Adipocyte (in vitro differentiated cells): ENCODE measurements at regions not wholly inside any gene's neighbourhood (a gene's known extent, or its start where the extent isn't known, plus 50 kb on each side); places are given as distances from the start of the nearest gene placed in this dataset.
A peak's percentile ranks its signal among the peaks of the same experiment; 100 is the strongest.

Experiments
- DNase-seq: peaks from one replicate; pipeline ENCODE4 v3.0.0-alpha.2; 2015; ENCODE audit warnings: low read depth
- H3K27me3 ChIP-seq: replicated peaks from 2 replicates; pipeline ENCODE4 v1.7.0; 2013; ENCODE audit warnings: mild to moderate bottlenecking, low read length, moderate library complexity; ENCODE audit not compliant: control insufficient read depth, insufficient read depth
- H3K36me3 ChIP-seq: 2 replicates; pipeline ENCODE4 v1.7.0; 2013; ENCODE audit warnings: low read length, mild to moderate bottlenecking, moderate library complexity; ENCODE audit not compliant: control insufficient read depth, insufficient read depth, severe bottlenecking
- H3K4me1 ChIP-seq: 2 replicates; pipeline ENCODE4 v1.7.0; 2013; ENCODE audit warnings: mild to moderate bottlenecking, low read length, moderate library complexity; ENCODE audit not compliant: control insufficient read depth, insufficient read depth
- H3K4me3 ChIP-seq: 2 replicates; pipeline ENCODE4 v1.7.0; 2013; ENCODE audit warnings: mild to moderate bottlenecking, low read length, moderate library complexity
- H3K9ac ChIP-seq: 2 replicates; pipeline ENCODE4 v1.7.0; 2013; ENCODE audit warnings: mild to moderate bottlenecking, low read length, moderate library complexity
- H3K9me3 ChIP-seq: 2 replicates; pipeline ENCODE4 v1.7.0; 2013; ENCODE audit warnings: mild to moderate bottlenecking, low read length, moderate library complexity; ENCODE audit not compliant: control insufficient read depth

- H3K27me3 ChIP-seq = peaks cover 4% of the 10 kb centered on the region
- DNase-seq = no peak
- H3K4me3 ChIP-seq = no peak overlapping the region
- peaks cover 3% of the 10 kb centered on the region for H3K4me1 ChIP-seq
- H3K36me3 ChIP-seq = no peaks in the 10 kb centered on the region
- H3K9ac ChIP-seq = no peak overlapping the region
- no peaks in the 10 kb centered on the region for H3K9me3 ChIP-seq
Measured at GRCh38 chr10:111267673-111268072, 190.8 kb downstream of the ADRA2A start.

DNA sequence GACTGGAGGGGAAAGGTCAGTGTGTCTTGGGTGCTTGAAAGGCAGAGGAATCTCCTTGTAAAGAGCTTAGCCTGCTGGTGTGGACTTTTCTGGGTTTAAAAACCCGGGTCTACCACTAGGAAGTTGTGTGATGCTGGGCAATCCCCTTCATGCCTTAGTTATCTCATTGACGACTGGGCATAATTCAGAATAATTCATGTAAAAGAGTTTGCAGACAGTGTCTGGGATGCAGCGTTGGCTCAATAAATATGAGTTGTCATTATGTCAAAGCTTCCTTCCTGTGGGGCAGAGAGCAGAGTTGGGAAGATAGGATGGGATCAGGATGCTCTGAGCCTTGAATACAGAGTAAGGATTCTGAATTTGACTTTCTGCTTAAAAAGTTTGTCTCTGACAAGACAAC lies 196.4 kb downstream of the ADRA2A start:
- DNase-seq = no peak
- H3K9me3 ChIP-seq = no peaks in the 10 kb centered on the region
- H3K9ac ChIP-seq = no peak overlapping the region
- H3K27me3 ChIP-seq = no peaks in the 10 kb centered on the region
- no peaks in the 10 kb centered on the region for H3K36me3 ChIP-seq
- H3K4me1 ChIP-seq = peaks cover 6% of the 10 kb centered on the region
- no peak overlapping the region for H3K4me3 ChIP-seq

DNA sequence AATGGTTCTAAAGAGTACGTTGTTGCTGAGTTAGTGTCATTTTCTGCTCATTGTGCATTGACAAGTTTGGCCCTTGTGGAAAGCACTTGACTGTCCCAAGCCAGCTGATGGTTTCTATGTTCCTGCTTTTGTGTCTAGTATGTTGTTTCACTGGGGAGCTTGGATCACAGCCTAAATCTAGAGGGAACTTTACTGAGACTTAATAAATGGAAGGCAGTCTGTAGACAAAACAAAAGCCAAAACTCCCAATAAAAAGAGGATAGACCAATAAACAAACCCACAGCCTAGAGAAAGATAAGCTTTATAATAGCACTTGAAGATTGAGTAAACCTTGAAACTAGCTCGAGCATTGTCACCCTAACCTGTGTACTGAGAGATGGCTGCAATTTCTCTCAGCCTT lies 196.8 kb downstream of the ADRA2A start:
- Histone ChIP-seq H3K4me1 (peaks cover 6% of the 10 kb centered on the region), H3K4me3 (no peak overlapping the region), H3K9me3 (no peaks in the 10 kb centered on the region), H3K36me3 (no peaks in the 10 kb centered on the region), H3K9ac (no peak overlapping the region), H3K27me3 (no peaks in the 10 kb centered on the region)
- no peak for DNase-seq

- no peak overlapping the region for H3K9ac ChIP-seq
- H3K4me1 ChIP-seq = peaks cover 6% of the 10 kb centered on the region
- H3K27me3 ChIP-seq = no peaks in the 10 kb centered on the region
- no peak overlapping the region for H3K4me3 ChIP-seq
- no peak for DNase-seq
- no peaks in the 10 kb centered on the region for H3K9me3 ChIP-seq
- no peaks in the 10 kb centered on the region for H3K36me3 ChIP-seq
Measured at GRCh38 chr10:111275091-111275490, 198.3 kb downstream of the ADRA2A start.

- no peaks in the 10 kb centered on the region for H3K36me3 ChIP-seq
Measured at GRCh38 chr10:111277661-111278060, 200.8 kb downstream of the ADRA2A start.

DNA sequence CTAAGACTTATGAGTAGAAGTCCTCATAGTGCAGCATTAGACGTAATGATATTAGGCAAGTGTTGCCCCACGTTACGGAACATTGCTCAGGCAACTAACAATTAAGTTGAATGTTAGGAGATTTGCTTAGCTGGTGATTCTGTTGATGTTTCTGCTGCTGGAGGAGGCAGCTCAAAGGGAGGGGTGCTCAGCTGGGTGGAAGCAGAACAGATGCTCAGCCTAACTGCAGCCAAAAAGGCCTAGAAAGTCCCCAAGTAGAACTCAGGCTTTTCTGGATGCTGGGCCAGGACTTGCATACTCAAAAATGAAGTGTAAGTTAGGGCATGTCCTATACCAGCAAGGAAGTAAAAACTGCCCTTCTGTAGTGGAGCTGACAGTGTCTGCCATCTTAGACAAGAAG lies 201.4 kb downstream of the ADRA2A start:
- H3K36me3 ChIP-seq = no peaks in the 10 kb centered on the region
- H3K4me1 ChIP-seq = peaks cover 10% of the 10 kb centered on the region
- no peak for DNase-seq
- H3K9ac ChIP-seq = no peak overlapping the region
- H3K27me3 ChIP-seq = no peaks in the 10 kb centered on the region
- H3K4me3 ChIP-seq = no peak overlapping the region
- no peaks in the 10 kb centered on the region for H3K9me3 ChIP-seq

More at GRCh38 chr10:111277661-111278060, 200.8 kb downstream of the ADRA2A start:
- Histone ChIP-seq H3K4me1 (peaks cover 10% of the 10 kb centered on the region), H3K9me3 (no peaks in the 10 kb centered on the region), H3K4me3 (no peak overlapping the region), H3K9ac (no peak overlapping the region), H3K27me3 (no peaks in the 10 kb centered on the region)
- DNase-seq = no peak

DNA sequence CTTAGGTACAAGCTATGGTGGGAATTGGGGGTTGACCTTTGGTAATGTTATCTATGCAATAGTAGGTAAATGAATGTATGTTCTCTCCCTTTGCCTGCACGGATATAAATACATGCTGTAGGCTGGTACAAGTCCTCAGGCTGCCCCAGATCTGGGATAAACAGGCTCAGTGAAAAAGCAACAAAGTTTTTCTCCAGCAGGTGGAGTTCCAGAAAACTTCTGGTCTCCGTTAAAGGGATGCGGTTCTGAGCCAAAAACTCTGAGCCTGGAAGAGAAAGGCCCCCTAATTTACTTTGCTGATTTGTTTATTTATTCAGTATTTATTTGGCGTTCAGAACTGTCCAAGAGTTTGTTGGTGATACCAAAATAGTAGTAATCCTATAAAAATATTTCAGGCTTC lies 204.7 kb downstream of the ADRA2A start:
- Histone ChIP-seq H3K27me3 (no peaks in the 10 kb centered on the region), H3K9ac (no peak overlapping the region), H3K4me1 (peaks cover 5% of the 10 kb centered on the region), H3K9me3 (no peaks in the 10 kb centered on the region), H3K4me3 (no peak overlapping the region), H3K36me3 (no peaks in the 10 kb centered on the region)
- peak; percentile 1 for DNase-seq

- Histone ChIP-seq H3K9me3 (no peaks in the 10 kb centered on the region), H3K4me1 (no peaks in the 10 kb centered on the region), H3K27me3 (no peaks in the 10 kb centered on the region), H3K36me3 (no peaks in the 10 kb centered on the region), H3K9ac (no peak overlapping the region), H3K4me3 (no peak overlapping the region)
- no peak for DNase-seq
Measured at GRCh38 chr10:111289461-111289860, 212.6 kb downstream of the ADRA2A start.

DNA sequence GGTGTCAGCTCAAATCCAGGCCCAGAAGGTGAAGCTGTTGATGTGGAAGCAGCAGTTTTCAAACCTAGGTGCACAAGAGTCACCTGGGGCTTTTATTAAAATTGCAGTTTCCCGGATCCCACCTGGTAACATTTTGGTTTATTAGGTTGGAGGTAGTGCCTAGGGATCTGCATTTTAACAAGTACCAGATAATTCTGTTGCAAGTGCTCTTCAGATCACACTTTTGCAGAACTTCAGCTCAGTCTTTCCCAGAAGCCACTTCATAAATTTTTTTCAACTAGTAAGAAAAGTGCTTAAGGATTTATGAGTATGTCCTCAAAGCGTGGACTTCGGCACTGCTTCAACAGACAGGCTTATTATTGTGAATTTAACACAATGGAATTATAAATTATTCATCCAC lies 213.8 kb downstream of the ADRA2A start:
- Histone ChIP-seq H3K36me3 (no peaks in the 10 kb centered on the region), H3K4me3 (no peak overlapping the region), H3K27me3 (no peaks in the 10 kb centered on the region), H3K9me3 (no peaks in the 10 kb centered on the region), H3K4me1 (peaks cover 4% of the 10 kb centered on the region), H3K9ac (no peak overlapping the region)
- no peak for DNase-seq

DNA sequence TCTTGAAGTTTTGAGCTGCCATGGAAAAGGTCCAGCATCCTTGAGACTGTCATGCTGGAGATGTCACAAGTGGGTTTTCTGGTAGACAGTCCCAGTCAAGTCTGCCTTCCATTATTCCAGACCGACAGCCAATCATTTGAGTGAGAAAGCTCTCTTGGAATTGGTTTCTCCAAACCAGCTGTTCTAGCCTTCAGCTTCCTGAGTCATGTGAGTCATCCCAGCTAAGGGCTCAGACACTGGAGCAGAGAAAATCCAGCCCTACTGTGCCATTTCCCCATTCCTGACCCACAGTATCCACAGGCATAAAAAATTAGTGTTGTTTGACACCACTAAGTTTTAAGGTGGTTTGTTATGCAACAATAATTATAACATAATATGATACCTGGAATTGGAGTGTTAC lies 219.0 kb downstream of the ADRA2A start:
- peaks cover 38% of the 10 kb centered on the region for H3K4me1 ChIP-seq
- H3K9ac ChIP-seq = no peak overlapping the region
- H3K36me3 ChIP-seq = no peaks in the 10 kb centered on the region
- no peak for DNase-seq
- H3K4me3 ChIP-seq = no peak overlapping the region
- H3K9me3 ChIP-seq = no peaks in the 10 kb centered on the region
- no peaks in the 10 kb centered on the region for H3K27me3 ChIP-seq

DNA sequence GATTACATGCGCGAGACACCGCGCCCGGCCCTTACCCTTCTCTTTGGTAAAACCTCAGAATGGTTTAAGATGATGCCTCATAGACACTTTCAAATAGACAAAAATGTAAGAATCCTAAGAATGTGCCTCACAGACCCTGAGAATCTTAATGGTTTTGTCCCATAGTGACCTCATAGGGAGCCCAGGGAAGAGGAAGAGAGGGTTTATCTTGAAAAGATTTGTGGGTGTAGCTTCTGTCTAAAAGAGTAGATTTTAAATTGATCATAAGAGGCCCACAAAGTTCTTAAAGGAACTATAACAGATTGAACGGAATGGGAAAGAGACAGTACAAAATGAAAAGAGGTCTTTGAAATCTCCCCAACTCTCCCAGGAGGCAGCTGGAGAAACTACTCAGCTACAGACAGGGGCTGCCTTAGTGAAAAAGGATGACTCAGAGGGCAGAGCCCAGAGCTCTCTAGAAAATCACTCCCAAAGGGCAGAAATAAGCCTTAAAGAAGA lies 220.6 kb downstream of the ADRA2A start:
- Histone ChIP-seq H3K36me3 (no peaks in the 10 kb centered on the region), H3K4me3 (peak overlapping the region; percentile 4), H3K27me3 (no peaks in the 10 kb centered on the region), H3K4me1 (peaks cover 38% of the 10 kb centered on the region), H3K9ac (peak overlapping the region; percentile 65), H3K9me3 (no peaks in the 10 kb centered on the region)
- DNase-seq = no peak

GRCh38 chr10:111298031-111298430 lies 221.2 kb downstream of the ADRA2A start:
- no peaks in the 10 kb centered on the region for H3K9me3 ChIP-seq
- peaks cover 42% of the 10 kb centered on the region for H3K4me1 ChIP-seq
- H3K4me3 ChIP-seq = no peak overlapping the region
- no peaks in the 10 kb centered on the region for H3K27me3 ChIP-seq
- peak overlapping the region; percentile 65 for H3K9ac ChIP-seq
- H3K36me3 ChIP-seq = no peaks in the 10 kb centered on the region
- no peak for DNase-seq
